NOMO-1 treated with dmso at 0.1 percent for 144 hours (cell line): ENCODE measurements at regions not wholly inside any gene's neighbourhood (a gene's known extent, or its start where the extent isn't known, plus 50 kb on each side); places are given as distances from the start of the nearest gene placed in this dataset.
A peak's percentile ranks its signal among the peaks of the same experiment; 100 is the strongest.

Source experiments
- DNase-seq: peaks from one replicate; lab custom pipeline; 2025; ENCODE audit not compliant: unreplicated experiment; lab: John Stamatoyannopoulos, UW

DNA sequence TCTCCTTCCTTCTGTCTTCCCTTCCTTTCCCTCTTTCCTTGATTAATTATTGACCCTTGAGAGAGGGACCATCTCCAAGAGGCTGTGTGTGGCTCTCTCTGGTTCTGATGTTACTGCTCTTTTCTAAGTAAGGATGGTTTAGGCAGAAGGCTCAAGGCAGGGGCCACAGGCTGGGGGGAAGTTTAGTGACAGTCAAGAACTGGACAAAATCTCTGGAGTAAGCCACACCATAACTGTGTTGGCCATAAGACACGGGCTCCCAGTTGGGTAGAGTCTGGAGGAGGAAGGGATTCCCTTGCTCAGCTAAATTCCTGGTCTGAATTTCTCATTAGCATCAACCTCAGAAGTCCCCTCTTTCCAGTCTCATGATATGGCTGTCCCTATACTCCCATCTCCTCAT, 74.7 kb downstream of the BUD13 start:
- DNase-seq, result no peak

DNA sequence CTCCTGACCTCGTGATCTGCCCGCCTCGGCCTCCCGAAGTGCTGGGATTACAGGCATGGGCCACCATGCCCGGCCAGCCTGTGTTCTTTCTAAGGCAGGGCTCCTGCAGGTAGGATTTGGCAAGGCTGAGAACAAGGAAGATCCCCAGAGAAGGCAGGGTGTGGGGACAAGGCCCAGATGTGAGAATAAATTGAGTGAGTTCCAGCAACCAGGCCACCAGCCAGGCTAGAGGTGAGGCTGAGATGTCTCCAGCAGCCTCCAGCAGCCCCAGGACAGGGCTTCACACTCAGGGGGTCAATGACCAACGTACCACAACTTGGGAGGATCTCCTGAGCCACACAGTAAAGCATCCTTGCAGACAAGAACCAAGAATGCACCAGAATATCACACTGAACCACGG, 75.1 kb downstream of the BUD13 start:
- DNase-seq, result no peak

- no peak for DNase-seq
These were observed 75.8 kb downstream of the BUD13 start for GRCh38 chr11:116697011-116697410.

DNA sequence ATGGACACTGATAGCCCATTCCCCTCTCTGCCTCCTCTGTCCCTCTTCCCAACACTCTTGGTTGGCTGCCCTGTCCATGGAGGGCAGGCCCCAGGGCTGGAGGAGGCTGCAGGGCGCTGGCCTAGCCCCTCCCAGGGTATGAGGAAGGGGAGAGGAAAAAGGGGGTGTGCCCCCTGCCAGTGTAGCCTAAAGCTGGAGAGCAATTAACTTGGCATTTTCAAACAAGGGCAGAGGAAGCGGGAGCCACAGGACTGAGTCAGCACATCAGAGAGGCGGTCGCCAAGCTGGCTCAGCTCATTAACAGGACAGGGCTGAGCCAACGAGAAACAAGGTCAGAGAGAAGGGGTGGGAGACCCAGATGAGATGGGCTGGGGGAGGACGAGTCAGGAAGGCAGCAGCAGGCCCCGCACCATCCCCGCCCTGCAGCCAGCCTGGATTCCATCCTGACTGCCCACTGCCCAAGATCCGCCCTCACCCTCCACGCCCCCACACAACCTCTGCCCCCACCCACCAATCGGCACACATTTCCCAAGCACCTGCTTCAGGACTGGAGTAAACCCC, 76.3 kb downstream of the BUD13 start:
- no peak for DNase-seq

DNA sequence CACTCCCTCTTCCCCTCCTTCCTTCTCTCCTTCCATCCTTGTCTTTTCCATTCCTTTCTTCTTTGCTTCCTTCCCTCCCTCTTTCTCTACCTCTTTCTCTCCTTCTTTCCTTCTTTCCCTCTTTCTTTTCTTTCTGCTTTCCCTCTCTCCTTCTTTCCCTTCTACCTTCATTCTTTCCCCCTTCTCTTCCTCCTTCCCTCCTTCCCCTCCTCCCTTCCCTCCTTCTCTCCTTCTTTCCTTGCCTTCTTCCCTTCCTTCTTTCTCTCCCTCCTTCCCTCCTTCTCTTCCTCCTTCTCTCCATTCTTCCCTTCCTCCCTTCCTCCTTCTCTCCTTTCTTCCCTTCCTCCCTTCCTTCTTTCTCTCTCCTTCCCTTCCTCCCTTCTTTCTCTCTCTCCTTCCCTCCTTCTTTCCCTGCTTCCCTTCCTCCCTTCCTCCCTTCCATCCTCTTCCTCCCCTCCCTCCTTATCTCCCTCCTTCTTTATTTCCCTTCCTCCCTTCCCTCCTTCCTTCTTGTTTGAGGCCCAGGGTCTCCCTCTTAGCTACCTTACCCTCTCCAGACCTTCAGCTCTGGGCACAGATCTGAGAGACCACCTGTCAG, 77.0 kb downstream of the BUD13 start:
- DNase-seq, result no peak

GRCh38 chr11:116694815-116695590, 77.8 kb downstream of the BUD13 start:
- DNase-seq, result no peak

GRCh38 chr11:116694349-116694725, 78.5 kb downstream of the BUD13 start:
- DNase-seq, result no peak

DNA sequence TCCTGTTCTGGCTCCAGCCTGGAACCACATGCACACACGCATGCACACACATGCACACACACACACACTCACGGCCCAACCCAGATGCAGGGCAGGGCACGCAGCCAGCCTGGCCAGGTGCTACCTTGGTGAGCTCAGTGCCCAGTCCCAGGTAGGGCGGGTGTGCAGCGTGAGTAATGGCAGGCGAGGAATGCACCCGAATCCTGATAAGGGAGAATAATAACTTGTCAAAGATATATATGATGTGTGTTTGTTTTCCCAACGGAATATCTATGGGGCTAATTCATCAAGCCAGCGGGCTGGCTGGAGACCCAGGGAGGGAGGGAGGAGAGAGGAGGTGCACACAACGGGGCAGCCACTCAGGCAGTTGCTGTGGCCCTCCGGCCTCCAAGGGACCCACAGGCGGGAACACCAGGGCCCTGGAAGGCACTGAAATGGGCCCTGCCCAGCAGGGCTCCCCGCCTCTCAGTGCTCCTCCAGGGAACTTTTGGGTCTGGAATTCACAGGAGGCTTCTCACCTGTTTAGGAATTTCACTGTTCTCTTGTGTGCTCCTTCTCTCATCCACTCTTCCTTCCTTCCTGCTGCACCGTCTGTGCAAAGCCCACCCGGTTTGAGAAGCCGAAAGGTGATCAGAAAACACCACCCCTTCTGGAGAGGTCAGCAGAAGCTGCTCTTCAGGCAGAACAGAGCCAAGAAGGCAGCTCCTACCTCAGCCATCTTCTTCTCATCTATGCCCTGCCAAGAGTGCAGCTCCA, 79.0 kb downstream of the BUD13 start:
- no peak for DNase-seq

GRCh38 chr11:116693102-116693570, 79.7 kb downstream of the BUD13 start:
- no peak for DNase-seq

DNA sequence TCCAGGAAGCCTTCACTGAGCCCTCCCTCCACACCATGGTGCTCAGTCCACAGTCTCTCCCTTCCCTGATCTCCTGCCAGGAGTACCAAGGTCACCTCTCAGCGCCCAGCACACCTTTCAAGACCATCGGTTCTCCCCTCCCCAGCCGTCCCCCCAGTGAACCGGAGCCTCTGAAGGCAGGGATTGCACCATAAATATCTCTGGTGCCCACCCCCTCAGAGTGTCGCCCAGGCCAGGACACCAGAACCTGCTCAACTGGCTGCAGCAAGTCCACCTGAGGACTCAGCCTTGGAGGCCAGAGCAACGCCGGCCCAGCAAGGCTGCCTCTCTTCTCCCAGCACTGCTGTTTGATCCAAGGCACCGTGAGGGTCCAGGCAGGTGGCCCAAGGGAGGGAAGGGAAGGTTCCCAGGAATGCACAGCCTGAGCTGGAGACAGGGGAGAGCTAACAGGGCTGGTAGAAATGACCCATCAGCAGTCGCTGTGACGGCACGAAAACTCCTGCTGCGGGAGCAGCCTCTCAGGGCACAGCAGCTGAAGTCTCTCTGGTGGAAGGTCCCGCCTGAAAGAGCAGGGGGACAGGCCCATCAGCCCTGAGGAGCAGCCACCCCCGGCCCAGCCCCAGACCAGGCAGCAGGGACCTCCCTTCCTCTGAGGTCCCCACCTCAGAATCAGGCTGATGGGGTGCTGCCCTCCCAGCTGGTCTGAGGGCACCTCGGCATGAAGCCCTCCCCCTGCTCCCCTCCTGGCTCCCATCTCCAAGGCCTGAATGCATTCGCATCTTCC, 80.3 kb downstream of the BUD13 start:
- no peak for DNase-seq

DNA sequence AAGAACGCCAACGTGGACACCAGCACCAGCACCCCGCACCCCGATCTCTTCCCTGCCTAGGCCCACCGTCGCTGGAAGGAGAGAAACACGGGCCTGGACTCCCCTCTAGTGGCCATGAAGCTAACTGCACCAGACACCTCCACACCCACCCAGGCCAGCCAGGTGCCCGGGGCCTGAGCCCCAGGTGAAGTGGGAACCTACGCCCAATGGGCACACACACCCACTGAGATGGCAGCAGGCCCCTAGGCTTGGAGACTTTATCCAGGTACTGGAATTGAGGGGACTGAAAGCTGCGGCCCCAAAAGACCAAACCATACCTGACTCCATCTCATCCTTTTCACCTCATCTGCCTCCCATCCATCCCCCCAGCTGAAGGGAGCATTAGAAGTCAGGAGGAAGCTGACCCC, 81.0 kb downstream of the BUD13 start:
- peak; percentile 20 for DNase-seq

DNA sequence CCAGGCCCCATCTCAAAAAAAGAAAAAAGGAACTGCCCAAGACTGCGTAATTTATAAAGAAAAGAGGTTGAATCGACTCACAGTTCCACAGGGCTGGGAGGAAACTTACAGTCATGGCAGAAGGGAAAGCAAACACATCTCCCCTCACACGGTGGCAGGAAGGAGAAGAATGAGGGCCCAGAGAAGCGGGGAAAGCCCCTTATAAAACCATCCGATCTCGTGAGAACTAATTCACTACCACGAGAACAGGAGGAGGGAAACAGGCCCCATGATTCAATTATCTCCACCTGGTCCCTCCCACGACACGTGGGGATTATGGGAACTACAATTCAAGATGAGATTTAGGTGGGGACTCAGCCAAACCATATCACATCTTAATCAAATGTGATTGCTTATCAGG, 82.2 kb downstream of the BUD13 start:
- DNase-seq, result no peak

- no peak for DNase-seq
These were observed 83.2 kb downstream of the BUD13 start for GRCh38 chr11:116689413-116690127.

DNA sequence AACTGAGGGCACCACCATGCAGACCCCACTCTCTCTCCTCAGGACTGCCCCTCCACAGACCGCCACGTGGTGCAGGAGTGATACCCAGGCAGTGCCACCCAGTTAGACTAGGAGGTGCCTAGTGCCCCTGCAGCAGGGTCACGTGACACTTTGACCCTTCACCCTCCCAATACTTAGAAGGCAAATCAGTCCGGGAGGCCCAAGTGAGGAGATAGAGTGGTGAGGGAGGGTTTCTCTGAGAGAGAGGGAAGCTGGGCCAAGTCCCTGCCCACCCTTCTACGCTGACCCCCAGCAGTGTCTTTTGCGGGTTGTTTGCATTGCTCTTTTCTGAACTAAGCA, 84.6 kb downstream of the BUD13 start:
- no peak for DNase-seq

- no peak for DNase-seq
These were observed 85.2 kb downstream of the BUD13 start for GRCh38 chr11:116687458-116688201.

DNA sequence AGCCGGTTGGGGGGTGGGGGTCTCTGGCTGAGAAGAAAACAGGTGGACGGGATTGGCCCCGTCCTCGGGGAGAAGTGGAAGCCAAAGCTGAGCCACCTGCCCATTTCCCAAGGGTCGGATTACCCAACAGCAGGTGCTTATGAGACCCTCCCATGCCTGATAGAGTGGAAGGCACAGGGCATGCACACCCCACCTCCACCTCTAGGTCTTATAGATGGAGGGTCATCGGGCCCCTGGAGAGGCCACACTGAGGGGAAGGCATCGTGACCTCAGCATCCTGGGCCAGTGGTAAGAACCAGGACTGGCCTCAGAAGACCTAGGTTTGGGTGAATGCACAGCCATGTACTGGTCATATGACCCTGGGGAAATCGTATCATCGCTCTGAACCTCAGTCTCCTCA, 85.9 kb downstream of the BUD13 start:
- no peak for DNase-seq

DNA sequence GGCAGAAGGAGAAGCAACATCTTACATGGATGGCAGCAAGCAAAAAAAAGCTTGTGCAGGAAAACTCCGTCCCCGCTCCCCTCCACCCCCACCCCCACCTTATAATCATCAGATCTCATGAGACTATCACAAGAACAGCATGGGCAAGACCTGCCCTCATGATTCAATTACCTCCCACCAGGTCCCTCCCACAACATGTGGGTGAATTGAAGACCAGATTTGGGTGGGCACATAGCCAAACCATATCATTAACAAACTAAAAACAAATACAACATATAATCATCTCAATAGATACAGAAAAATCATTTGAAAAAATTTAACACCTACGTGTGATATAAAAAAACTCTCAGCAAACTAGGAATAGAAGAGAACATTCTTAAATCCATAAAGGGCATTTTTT, 88.8 kb downstream of the BUD13 start:
- DNase-seq, result no peak

GRCh38 chr11:116680349-116681125, 92.2 kb downstream of the BUD13 start:
- DNase-seq, result no peak

GRCh38 chr11:116678887-116679286, 93.9 kb downstream of the BUD13 start:
- DNase-seq, result no peak
